PC-3 (cell line): ENCODE measurements at regions not wholly inside any gene's neighbourhood (a gene's known extent, or its start where the extent isn't known, plus 50 kb on each side); places are given as distances from the start of the nearest gene placed in this dataset.

ENCODE experiments used
- ATAC-seq: fragments of 200-7000 bp; cut with Tn5 transposase; 2 replicates; pipeline ENCODE4 v1.9.1; 2020; ENCODE audit warnings: mild to moderate bottlenecking, moderate library complexity
- BruUV-seq: library from RNA; stranded (reverse); fragments of 400-500 nt; replicated peaks from 2 replicates; lab custom pipeline; 2021; lab: Mats Ljungman, UMichigan
- CTCF ChIA-PET: fragments of 300-600 bp; sonication (Branson Sonifier 250); formaldehyde crosslinking; loops from one replicate; lab custom pipeline; 2022; ENCODE audit warnings: antibody characterized with exemption; lab: Charles Lee
- POLR2A ChIA-PET: fragments of 300-600 bp; sonication (Branson Sonifier 250); formaldehyde crosslinking; loops from one replicate; lab custom pipeline; 2022; ENCODE audit warnings: antibody characterized with exemption; ENCODE audit not compliant: unreplicated experiment; lab: Charles Lee
- DNase-seq: peaks from one replicate; pipeline ENCODE4 v3.0.0-alpha.2; 2015
- H2AFZ ChIP-seq: fragments of 300-600 bp; sonication (generic); 2 replicates; pipeline ENCODE4 v1.6.0; 2016; ENCODE audit warnings: antibody characterized with exemption, low read length
- H3F3A ChIP-seq: fragments of 300-600 bp; sonication (generic); one replicate; pipeline ENCODE4 v1.6.0; 2017; ENCODE audit warnings: antibody characterized with exemption, low read length, control low read depth, mild to moderate bottlenecking; ENCODE audit not compliant: unreplicated experiment
- H3K27ac ChIP-seq: fragments of 300-600 bp; sonication (generic); 2 replicates; pipeline ENCODE4 v1.5.1; 2016; ENCODE audit warnings: mild to moderate bottlenecking, low read length
- H3K27me3 ChIP-seq: fragments of 300-600 bp; sonication (generic); 2 replicates; pipeline ENCODE4 v1.6.1; 2016; ENCODE audit warnings: low read length, mixed read lengths
- H3K36me3 ChIP-seq: fragments of 300-600 bp; sonication (generic); 2 replicates; pipeline ENCODE4 v1.6.1; 2016; ENCODE audit warnings: low read depth, mixed run types, low read length, mixed read lengths
- H3K4me1 ChIP-seq: fragments of 300-600 bp; sonication (generic); 2 replicates; pipeline ENCODE4 v1.5.1; 2016; ENCODE audit warnings: low read length; ENCODE audit not compliant: insufficient read depth
- H3K4me2 ChIP-seq: fragments of 300-600 bp; sonication (generic); 2 replicates; pipeline ENCODE4 v1.6.0; 2016; ENCODE audit warnings: low read length
- H3K4me3 ChIP-seq: fragments of 300-600 bp; sonication (generic); 2 replicates; pipeline ENCODE4 v1.5.1; 2016; ENCODE audit warnings: mild to moderate bottlenecking, low read length, mixed read lengths
- H3K79me2 ChIP-seq: fragments of 300-600 bp; sonication (generic); 2 replicates; pipeline ENCODE4 v1.6.1; 2017; ENCODE audit warnings: low read length, mixed read lengths
- H3K9ac ChIP-seq: fragments of 300-600 bp; sonication (generic); 2 replicates; pipeline ENCODE4 v1.6.0; 2016; ENCODE audit warnings: mild to moderate bottlenecking, low read length
- H3K9me2 ChIP-seq: fragments of 300-600 bp; sonication (generic); replicated peaks from 2 replicates; pipeline ENCODE4 v1.6.1; 2016; ENCODE audit warnings: mixed run types, low read length, mixed read lengths
- H3K9me3 ChIP-seq: fragments of 300-600 bp; sonication (generic); 2 replicates; pipeline ENCODE4 v1.6.1; 2016; ENCODE audit warnings: low read length, mixed read lengths
- H4K20me1 ChIP-seq: fragments of 300-600 bp; sonication (generic); 2 replicates; pipeline ENCODE4 v1.6.1; 2016; ENCODE audit warnings: low read length, mixed read lengths
- EZH2 ChIP-seq: fragments of 300-600 bp; sonication (generic); IDR thresholded peaks from one replicate; pipeline ENCODE4 v1.6.1; 2017; ENCODE audit warnings: antibody characterized with exemption, mild to moderate bottlenecking, low read length; ENCODE audit not compliant: unreplicated experiment
- EZH2phosphoT487 ChIP-seq: fragments of 300-600 bp; sonication (generic); IDR thresholded peaks from 2 replicates; pipeline ENCODE4 v1.6.1; 2018; ENCODE audit warnings: mild to moderate bottlenecking, antibody characterized with exemption, low read length, borderline replicate concordance
- intact Hi-C: fragments of 100-400 bp; cut with micrococcal nuclease; formaldehyde crosslinking; loops from 2 replicates; pipeline ENCODE4 v1.9.0; 2023
- TF ChIP-seq, protein P1 (sequence below): fragments of 300-600 bp; sonication (generic); conservative IDR thresholded peaks from 2 replicates; pipeline ENCODE4 v1.5.1; 2017; ENCODE audit warnings: antibody characterized with exemption, low read depth, mild to moderate bottlenecking, low read length

DNA sequence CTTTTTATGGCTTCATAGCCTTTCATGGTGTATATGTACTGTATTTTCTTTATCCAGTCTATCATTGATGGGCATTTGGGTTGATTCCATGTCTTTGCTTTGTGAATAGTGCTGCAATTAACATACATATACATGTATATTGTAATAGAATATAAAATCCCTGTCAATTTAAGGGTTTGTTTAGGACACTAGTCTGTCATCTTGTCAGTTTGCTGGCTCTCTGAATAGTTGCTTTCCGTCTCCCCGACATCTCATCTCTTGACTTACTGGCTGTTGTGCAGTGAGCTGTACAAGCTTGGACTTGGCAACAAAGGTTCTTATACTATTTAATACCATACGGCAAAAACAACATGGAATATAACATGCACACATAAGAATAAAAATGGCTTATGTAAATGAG is 1487.5 kb downstream of the LRRC4C start:
- peaks cover 5% of the 10 kb centered on the region; the same call in 1 of the 2 replicates for H3K27me3 ChIP-seq
- ChIA-PET CTCF (no interaction called here), POLR2A (no interaction called here)
- H3K36me3 ChIP-seq = no peaks in the 10 kb centered on the region
- ATAC-seq (no peak), DNase-seq (no peak)
- intact Hi-C loops = no loop called here
- H3K4me1 ChIP-seq = no peaks in the 10 kb centered on the region
- no peak overlapping the region for H2AFZ ChIP-seq
- H3K79me2 ChIP-seq = no peaks in the 10 kb centered on the region
- no TSS peak for BruUV-seq
- H3K27ac ChIP-seq = no peak overlapping the region
- no peaks in the 10 kb centered on the region for H4K20me1 ChIP-seq
- no peak overlapping the region for H3K4me3 ChIP-seq
- no peak overlapping the region for H3K4me2 ChIP-seq
- H3K9me3 ChIP-seq = no peaks in the 10 kb centered on the region
- no peak overlapping the region for H3K9ac ChIP-seq
- TF ChIP-seq, protein P1, sequence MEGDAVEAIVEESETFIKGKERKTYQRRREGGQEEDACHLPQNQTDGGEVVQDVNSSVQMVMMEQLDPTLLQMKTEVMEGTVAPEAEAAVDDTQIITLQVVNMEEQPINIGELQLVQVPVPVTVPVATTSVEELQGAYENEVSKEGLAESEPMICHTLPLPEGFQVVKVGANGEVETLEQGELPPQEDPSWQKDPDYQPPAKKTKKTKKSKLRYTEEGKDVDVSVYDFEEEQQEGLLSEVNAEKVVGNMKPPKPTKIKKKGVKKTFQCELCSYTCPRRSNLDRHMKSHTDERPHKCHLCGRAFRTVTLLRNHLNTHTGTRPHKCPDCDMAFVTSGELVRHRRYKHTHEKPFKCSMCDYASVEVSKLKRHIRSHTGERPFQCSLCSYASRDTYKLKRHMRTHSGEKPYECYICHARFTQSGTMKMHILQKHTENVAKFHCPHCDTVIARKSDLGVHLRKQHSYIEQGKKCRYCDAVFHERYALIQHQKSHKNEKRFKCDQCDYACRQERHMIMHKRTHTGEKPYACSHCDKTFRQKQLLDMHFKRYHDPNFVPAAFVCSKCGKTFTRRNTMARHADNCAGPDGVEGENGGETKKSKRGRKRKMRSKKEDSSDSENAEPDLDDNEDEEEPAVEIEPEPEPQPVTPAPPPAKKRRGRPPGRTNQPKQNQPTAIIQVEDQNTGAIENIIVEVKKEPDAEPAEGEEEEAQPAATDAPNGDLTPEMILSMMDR = no peak
- TF ChIP-seq EZH2 = no peak
- no peaks in the 10 kb centered on the region for H3K9me2 ChIP-seq
- H3F3A ChIP-seq = no peaks in the 10 kb centered on the region

- CTCF ChIA-PET = no interaction called here
- Histone ChIP-seq H4K20me1 (no peaks in the 10 kb centered on the region), H3K9me3 (no peaks in the 10 kb centered on the region), H3F3A (no peaks in the 10 kb centered on the region), H3K79me2 (no peaks in the 10 kb centered on the region), H3K4me1 (no peaks in the 10 kb centered on the region), H3K27me3 (no peaks in the 10 kb centered on the region), H3K9me2 (no peaks in the 10 kb centered on the region), H3K4me2 (no peak overlapping the region), H3K27ac (no peak overlapping the region), H3K9ac (no peak overlapping the region), H3K36me3 (no peaks in the 10 kb centered on the region), H2AFZ (no peak overlapping the region), H3K4me3 (no peak overlapping the region)
- no TSS peak for BruUV-seq
- ATAC-seq (no peak), DNase-seq (no peak)
- POLR2A ChIA-PET = no interaction called here
- TF ChIP-seq EZH2 (no peak), EZH2phosphoT487 (no peak)
- TF ChIP-seq, protein P1 = no peak
- intact Hi-C loops = no loop called here
These were observed 1491.4 kb downstream of the LRRC4C start for GRCh38 chr11:39968071-39968470.

DNA sequence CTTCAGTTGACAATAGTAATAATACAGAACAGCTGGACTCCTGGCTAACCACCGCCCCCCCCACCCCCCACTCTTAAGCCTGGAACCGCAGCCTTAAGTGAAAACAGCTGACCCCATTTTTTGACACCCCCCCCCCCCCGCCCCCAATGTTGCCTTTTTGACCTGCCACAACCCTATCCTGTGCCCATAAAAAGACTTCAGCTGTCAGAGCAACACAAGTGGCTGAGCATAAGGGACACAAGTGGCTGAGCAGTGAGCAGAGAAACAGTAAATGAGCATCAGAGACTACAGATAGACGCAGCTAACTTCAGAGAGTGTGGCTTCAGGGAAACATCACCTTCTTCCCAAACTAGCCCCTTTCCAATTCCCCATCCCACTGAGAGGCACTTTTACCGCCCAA is 1493.8 kb downstream of the LRRC4C start:
- ChIA-PET POLR2A (no interaction called here), CTCF (no interaction called here)
- Histone ChIP-seq H3K9me2 (no peaks in the 10 kb centered on the region), H3K4me3 (no peak overlapping the region), H3K9ac (no peak overlapping the region), H3K79me2 (no peaks in the 10 kb centered on the region), H2AFZ (no peak overlapping the region), H3K4me2 (no peak overlapping the region), H3F3A (no peaks in the 10 kb centered on the region), H3K27me3 (no peaks in the 10 kb centered on the region), H3K9me3 (no peaks in the 10 kb centered on the region), H3K4me1 (no peaks in the 10 kb centered on the region), H3K36me3 (no peaks in the 10 kb centered on the region), H4K20me1 (no peaks in the 10 kb centered on the region), H3K27ac (no peak overlapping the region)
- no peak for TF ChIP-seq EZH2
- TF ChIP-seq EZH2phosphoT487 = no peak
- TF ChIP-seq, protein P1 = no peak
- no TSS peak for BruUV-seq
- intact Hi-C loops = no loop called here
- no peak for DNase-seq
- ATAC-seq = no peak
